Psoas muscle (tissue), 7 donors: ENCODE measurements at regions not wholly inside any gene's neighbourhood (a gene's known extent, or its start where the extent isn't known, plus 50 kb on each side); places are given as distances from the start of the nearest gene placed in this dataset.
A peak's percentile ranks its signal among the peaks of the same experiment; 100 is the strongest.

ENCODE experiments used
- ATAC-seq, 4 donors: fragments of 200-7000 bp; cut with Tn5 transposase; one replicate each; pipeline ENCODE4 v1.9.1; 2020; ENCODE audit warnings: moderate library complexity in 3 of 4, mild to moderate bottlenecking in 2 of 4
- DNase-seq, 2 donors: peaks; one replicate each; pipeline ENCODE4 v3.0.0-alpha.2; 2020
- H3K27ac ChIP-seq: fragments of 200-600 bp; one replicate; pipeline ENCODE4 v1.8.0; 2022
- H3K27me3 ChIP-seq, 3 donors: fragments of 200-600 bp in 1 of 3; one replicate each; pipeline versions ENCODE4 v1.6.1 to v1.8.0; 2013 to 2022; ENCODE audit warnings: low read length in 2 of 3, mild to moderate bottlenecking in 2 of 3, moderate library complexity in 1 of 3; ENCODE audit not compliant: insufficient read depth in 3 of 3
- H3K36me3 ChIP-seq, 2 donors: fragments of 200-600 bp in 1 of 2; one replicate each; pipeline versions ENCODE4 v1.6.1 to v1.8.0; 2013 to 2022; ENCODE audit warnings: low read depth in 1 of 2, mild to moderate bottlenecking in 1 of 2, moderate library complexity in 1 of 2; ENCODE audit not compliant: insufficient read depth in 1 of 2
- H3K4me1 ChIP-seq: fragments of 200-600 bp; one replicate; pipeline ENCODE4 v1.8.0; 2022
- H3K4me3 ChIP-seq: fragments of 200-600 bp; one replicate; pipeline ENCODE4 v1.8.0; 2022; ENCODE audit warnings: mild to moderate bottlenecking
- H3K9me3 ChIP-seq: fragments of 200-600 bp; one replicate; pipeline ENCODE4 v1.8.0; 2022
- WGBS, 3 donors: extraction: QIAGEN DNeasy Blood & Tissue Kit; methylation state at CpG; one replicate each; pipeline versions ENCODE4 v1.1.6 to v1.1.7; 2013; 5-methylcytosine and 5-hydroxymethylcytosine counted together
- intact Hi-C, 2 donors: fragments of 100-400 bp; cut with DNase I; formaldehyde crosslinking; loops; one replicate each; pipeline versions ENCODE4 v1.11.0 to v1.14.2; 2022
- TF ChIP-seq, protein P1 (sequence below): fragments of 200-600 bp; IDR thresholded peaks from one replicate; pipeline ENCODE4 v1.8.0; 2022; ENCODE audit warnings: antibody characterized with exemption
- donor health status: healthy with polysubstance abuse.
- donor health status: DM: no; HTN: no; CAD: no; lungs with moderate emphysema.
- donor health status: Bipolar disorder and iron deficiency.
- donor health status: healthy.
- donor health status: DM: yes; HTN: yes; CAD: no.
- donor health status: DM: no; HTN: no; CAD: no.
- donor health status: DM: yes; HTN: yes; CAD: no.

- peaks cover 0 to 7% (median 0%) of the 10 kb centered on the region in 3 donors for H3K27me3 ChIP-seq
- no peaks in the 10 kb centered on the region for H3K36me3 ChIP-seq
- peak overlapping the region; percentile 38 for H3K27ac ChIP-seq
- peak; percentile 28 to 61 (median 50) for ATAC-seq
- H3K4me1 ChIP-seq = peaks cover 5% of the 10 kb centered on the region
- intact Hi-C loops = loop anchor here in 1 of 2 donors (10.0 kb wide), 1 partner anchor 55 kb away; no protein-coding TSS in a partner anchor
- 44 to 58% (median 54%) methylated on average over 3 of the region's 3 CpGs for WGBS, 3 donors
- no peak overlapping the region for H3K4me3 ChIP-seq
- TF ChIP-seq, protein P1, sequence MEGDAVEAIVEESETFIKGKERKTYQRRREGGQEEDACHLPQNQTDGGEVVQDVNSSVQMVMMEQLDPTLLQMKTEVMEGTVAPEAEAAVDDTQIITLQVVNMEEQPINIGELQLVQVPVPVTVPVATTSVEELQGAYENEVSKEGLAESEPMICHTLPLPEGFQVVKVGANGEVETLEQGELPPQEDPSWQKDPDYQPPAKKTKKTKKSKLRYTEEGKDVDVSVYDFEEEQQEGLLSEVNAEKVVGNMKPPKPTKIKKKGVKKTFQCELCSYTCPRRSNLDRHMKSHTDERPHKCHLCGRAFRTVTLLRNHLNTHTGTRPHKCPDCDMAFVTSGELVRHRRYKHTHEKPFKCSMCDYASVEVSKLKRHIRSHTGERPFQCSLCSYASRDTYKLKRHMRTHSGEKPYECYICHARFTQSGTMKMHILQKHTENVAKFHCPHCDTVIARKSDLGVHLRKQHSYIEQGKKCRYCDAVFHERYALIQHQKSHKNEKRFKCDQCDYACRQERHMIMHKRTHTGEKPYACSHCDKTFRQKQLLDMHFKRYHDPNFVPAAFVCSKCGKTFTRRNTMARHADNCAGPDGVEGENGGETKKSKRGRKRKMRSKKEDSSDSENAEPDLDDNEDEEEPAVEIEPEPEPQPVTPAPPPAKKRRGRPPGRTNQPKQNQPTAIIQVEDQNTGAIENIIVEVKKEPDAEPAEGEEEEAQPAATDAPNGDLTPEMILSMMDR = no peak
- no peaks in the 10 kb centered on the region for H3K9me3 ChIP-seq
- no peak for DNase-seq
Observed at GRCh38 chr13:109859898-109860297, 73.5 kb upstream of the IRS2 start.

GRCh38 chr13:109859216-109859835 lies 72.9 kb upstream of the IRS2 start:
- intact Hi-C loops = no loop called here
- DNase-seq (peak in 1 of 2 donors; percentile 59), ATAC-seq (peak; percentile 97 to 99 (median 98))
- no peaks in the 10 kb centered on the region for H3K9me3 ChIP-seq
- no peaks in the 10 kb centered on the region for H3K36me3 ChIP-seq
- WGBS, 3 donors = 51 to 55% (median 55%) methylated on average over 8 of the region's 8 CpGs
- peaks cover 0 to 7% (median 0%) of the 10 kb centered on the region in 3 donors for H3K27me3 ChIP-seq
- H3K4me1 ChIP-seq = peaks cover 5% of the 10 kb centered on the region
- TF ChIP-seq, protein P1 = no peak
- no peak overlapping the region for H3K4me3 ChIP-seq
- peak overlapping the region; percentile 38 for H3K27ac ChIP-seq

DNA sequence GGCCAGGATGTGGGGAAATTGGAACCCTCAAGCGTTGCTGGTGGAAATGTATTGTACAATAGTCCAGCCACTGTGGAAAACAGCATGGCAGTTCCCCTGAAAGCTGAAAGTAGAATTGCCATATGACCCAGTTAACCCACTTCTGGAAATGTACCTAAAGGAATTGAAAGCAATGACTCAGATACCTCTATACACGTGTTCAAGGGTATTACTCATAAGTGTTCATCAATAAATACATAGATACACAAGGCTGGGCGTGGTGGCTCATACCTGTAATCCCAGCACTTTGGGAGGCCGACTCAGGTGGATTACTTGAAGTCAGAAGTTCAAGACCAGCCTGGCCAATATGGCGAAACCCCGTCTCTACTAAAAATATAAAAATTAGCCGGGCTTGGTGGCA lies 71.9 kb upstream of the IRS2 start:
- 81 to 85% (median 85%) methylated on average over 7 of the region's 7 CpGs for WGBS, 3 donors
- TF ChIP-seq, protein P1 = no peak
- no peak for ATAC-seq
- no peak overlapping the region for H3K27ac ChIP-seq
- intact Hi-C loops = no loop called here
- H3K27me3 ChIP-seq = peaks cover 0 to 7% (median 0%) of the 10 kb centered on the region in 3 donors
- no peak for DNase-seq
- no peak overlapping the region for H3K4me3 ChIP-seq
- H3K36me3 ChIP-seq = no peaks in the 10 kb centered on the region
- no peaks in the 10 kb centered on the region for H3K9me3 ChIP-seq
- peaks cover 5% of the 10 kb centered on the region for H3K4me1 ChIP-seq

- Histone ChIP-seq H3K9me3 (no peaks in the 10 kb centered on the region), H3K27me3 (peaks cover 0 to 7% (median 0%) of the 10 kb centered on the region in 3 donors), H3K27ac (no peak overlapping the region), H3K4me3 (no peak overlapping the region), H3K4me1 (peaks cover 5% of the 10 kb centered on the region), H3K36me3 (no peaks in the 10 kb centered on the region)
- no peak for DNase-seq
- 58 to 62% (median 62%) methylated on average over 7 of the region's 7 CpGs for WGBS, 3 donors
- no peak for ATAC-seq
- TF ChIP-seq, protein P1 = no peak
- intact Hi-C loops = no loop called here
Observed at GRCh38 chr13:109857803-109858202, 71.4 kb upstream of the IRS2 start.

DNA sequence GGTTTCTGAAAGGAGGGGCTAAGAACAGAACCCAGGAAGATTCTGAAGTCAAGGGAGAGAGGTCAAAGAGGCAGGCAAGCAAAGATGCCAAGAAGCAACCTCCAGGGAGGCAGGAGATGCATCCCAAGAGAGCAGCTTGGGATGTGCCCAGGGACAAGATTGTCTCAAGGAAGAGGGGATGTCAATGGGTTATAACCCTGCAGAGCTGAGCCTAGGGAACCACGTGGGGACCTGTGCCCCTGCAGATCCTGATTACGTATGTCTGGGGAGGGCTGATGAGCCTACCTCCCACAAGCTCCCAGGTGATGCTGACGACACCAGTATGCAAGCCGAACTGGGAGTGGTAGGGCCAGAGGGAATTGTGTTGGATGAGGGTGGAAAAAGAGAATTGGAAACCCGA lies 70.9 kb upstream of the IRS2 start:
- H3K4me1 ChIP-seq = peaks cover 5% of the 10 kb centered on the region
- no peaks in the 10 kb centered on the region for H3K36me3 ChIP-seq
- no peak overlapping the region for H3K4me3 ChIP-seq
- peaks cover 0 to 7% (median 0%) of the 10 kb centered on the region in 3 donors for H3K27me3 ChIP-seq
- TF ChIP-seq, protein P1 = no peak
- no peak for DNase-seq
- 69 to 79% (median 78%) methylated on average over 5 of the region's 5 CpGs for WGBS, 3 donors
- no peak for ATAC-seq
- intact Hi-C loops = no loop called here
- H3K27ac ChIP-seq = no peak overlapping the region
- H3K9me3 ChIP-seq = no peaks in the 10 kb centered on the region
